ENCODE measurements at regions not wholly inside any gene's neighbourhood (a gene's known extent, or its start where the extent isn't known, plus 50 kb on each side); places are given as distances from the start of the nearest gene placed in this dataset.

- DNase-seq (ENCODE audit: low spot score in 2 of 2): no peak
Observed at GRCh38 chr10:113261161-113261560, 291.7 kb upstream of the HABP2 start.

GRCh38 chr10:113261611-113262091 is 291.2 kb upstream of the HABP2 start:
- intact Hi-C loops (cut with DNase I; ENCODE audit: low total_unique reads): no loop called here
- DNase-seq (ENCODE audit: low spot score in 2 of 2): no peak
- TF ChIP-seq POLR2A (IDR thresholded peaks at IDR 0.05) (no peak), CTCF (IDR thresholded peaks at IDR 0.05) (no peak)
- no peak overlapping the region for H3K4me3 ChIP-seq (ENCODE audit: low read depth, poor library complexity, severe bottlenecking)
- 82 to 84% methylated on average over 13 of the region's 13 CpGs for WGBS, 2 donors

More at GRCh38 chr10:113261161-113261560, 291.7 kb upstream of the HABP2 start:
- 85 to 90% methylated on average over 10 of the region's 10 CpGs for WGBS, 2 donors
- no peak overlapping the region for H3K4me3 ChIP-seq (ENCODE audit: low read depth, poor library complexity, severe bottlenecking)
- no peak for TF ChIP-seq POLR2A (IDR thresholded peaks at IDR 0.05)
- TF ChIP-seq CTCF (IDR thresholded peaks at IDR 0.05): no peak
- intact Hi-C loops (cut with DNase I; ENCODE audit: low total_unique reads): no loop called here

- DNase-seq (ENCODE audit: low spot score in 2 of 2): no peak
- no peak overlapping the region for H3K4me3 ChIP-seq (ENCODE audit: low read depth, poor library complexity, severe bottlenecking)
- TF ChIP-seq POLR2A (IDR thresholded peaks at IDR 0.05) (no peak), CTCF (IDR thresholded peaks at IDR 0.05) (no peak)
- intact Hi-C loops (cut with DNase I; ENCODE audit: low total_unique reads): no loop called here
- WGBS, 2 donors: 95 to 99% methylated on average over 3 of the region's 3 CpGs
Observed at GRCh38 chr10:113263056-113263455, 289.8 kb upstream of the HABP2 start.

GRCh38 chr10:113264333-113265131 is 288.3 kb upstream of the HABP2 start:
- no peak for DNase-seq (ENCODE audit: low spot score in 2 of 2)
- WGBS, 2 donors: 74 to 87% methylated on average over 11 of the region's 11 CpGs
- TF ChIP-seq POLR2A (IDR thresholded peaks at IDR 0.05) (no peak), CTCF (IDR thresholded peaks at IDR 0.05) (no peak)
- intact Hi-C loops (cut with DNase I; ENCODE audit: low total_unique reads): no loop called here
- H3K4me3 ChIP-seq (ENCODE audit: low read depth, poor library complexity, severe bottlenecking): no peak overlapping the region

GRCh38 chr10:113266147-113266546 is 286.7 kb upstream of the HABP2 start:
- no peak for DNase-seq (ENCODE audit: low spot score in 2 of 2)
- H3K4me3 ChIP-seq (ENCODE audit: low read depth, poor library complexity, severe bottlenecking): no peak overlapping the region
- no peak for TF ChIP-seq CTCF (IDR thresholded peaks at IDR 0.05)
- no peak for TF ChIP-seq POLR2A (IDR thresholded peaks at IDR 0.05)
- intact Hi-C loops (cut with DNase I; ENCODE audit: low total_unique reads): no loop called here
- WGBS, 2 donors: 85 to 87% methylated on average over 4 of the region's 4 CpGs

Data from lower leg skin (tissue), 4 donors.